HG03045 (cell line): ENCODE measurements at regions not wholly inside any gene's neighbourhood (a gene's known extent, or its start where the extent isn't known, plus 50 kb on each side); places are given as distances from the start of the nearest gene placed in this dataset.

ENCODE experiments used
- ATAC-seq: cut with Tn5 transposase; IDR thresholded peaks from one replicate; pipeline ENCODE4 v1.9.1; 2021; ENCODE audit warnings: mild to moderate bottlenecking, moderate library complexity; ENCODE audit not compliant: unreplicated experiment

GRCh38 chr11:64456509-64457320, 97.8 kb downstream of the RPS6KA4 start:
- no peak for ATAC-seq

DNA sequence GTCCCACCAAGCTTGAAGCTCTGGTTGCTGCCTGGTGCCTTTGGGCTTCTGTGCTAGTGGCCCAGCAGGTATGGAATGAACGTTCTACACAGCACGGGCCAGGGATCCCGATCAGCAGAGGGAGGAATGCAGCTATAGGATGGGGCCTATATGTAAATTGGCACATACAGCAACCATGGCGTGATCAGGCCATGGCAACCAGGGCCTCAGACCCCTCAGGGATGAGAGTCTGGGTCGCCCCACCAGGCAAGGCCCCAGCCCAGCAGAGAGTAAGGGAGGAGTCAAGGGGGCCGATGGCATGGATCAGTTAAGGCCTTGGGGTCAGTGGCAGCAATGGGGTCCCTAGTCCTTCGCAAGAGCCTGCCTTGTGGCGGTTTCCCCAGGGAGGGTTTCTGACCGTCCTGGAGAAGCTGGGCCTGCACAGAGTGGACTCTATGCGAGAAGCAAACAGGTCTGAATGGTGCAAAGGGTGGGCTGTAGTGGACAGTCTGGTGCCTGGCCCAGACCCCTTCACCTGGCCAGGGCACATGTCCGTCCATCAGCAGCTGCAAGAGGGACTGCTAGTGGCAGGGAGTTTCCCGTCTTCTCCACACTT, 98.2 kb upstream of the SLC22A11 start:
- ATAC-seq: no peak

- ATAC-seq: no peak
Observed at GRCh38 chr11:64458997-64459396, 96.7 kb upstream of the SLC22A11 start.

DNA sequence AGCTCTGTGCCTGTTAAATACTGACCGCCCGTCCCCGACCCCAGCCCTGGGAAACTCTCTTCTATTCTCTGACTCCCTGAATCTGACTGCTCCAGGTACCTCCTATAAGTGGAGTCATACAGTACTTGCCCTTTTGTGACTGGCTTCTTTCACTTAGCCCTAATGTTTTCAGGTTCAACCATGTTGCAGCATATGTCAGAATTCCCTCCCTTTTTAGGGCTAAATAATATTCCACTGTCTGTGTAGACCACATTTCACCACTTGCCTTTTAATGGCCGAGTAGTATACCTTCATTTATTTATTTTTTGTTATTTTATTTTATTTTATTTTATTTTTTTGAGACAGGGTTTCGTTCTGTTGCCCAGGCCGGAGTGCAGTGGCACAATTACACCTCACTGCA, 96.1 kb upstream of the SLC22A11 start:
- ATAC-seq: no peak

- no peak for ATAC-seq
Observed at GRCh38 chr11:64461081-64461480, 94.7 kb upstream of the SLC22A11 start.

DNA sequence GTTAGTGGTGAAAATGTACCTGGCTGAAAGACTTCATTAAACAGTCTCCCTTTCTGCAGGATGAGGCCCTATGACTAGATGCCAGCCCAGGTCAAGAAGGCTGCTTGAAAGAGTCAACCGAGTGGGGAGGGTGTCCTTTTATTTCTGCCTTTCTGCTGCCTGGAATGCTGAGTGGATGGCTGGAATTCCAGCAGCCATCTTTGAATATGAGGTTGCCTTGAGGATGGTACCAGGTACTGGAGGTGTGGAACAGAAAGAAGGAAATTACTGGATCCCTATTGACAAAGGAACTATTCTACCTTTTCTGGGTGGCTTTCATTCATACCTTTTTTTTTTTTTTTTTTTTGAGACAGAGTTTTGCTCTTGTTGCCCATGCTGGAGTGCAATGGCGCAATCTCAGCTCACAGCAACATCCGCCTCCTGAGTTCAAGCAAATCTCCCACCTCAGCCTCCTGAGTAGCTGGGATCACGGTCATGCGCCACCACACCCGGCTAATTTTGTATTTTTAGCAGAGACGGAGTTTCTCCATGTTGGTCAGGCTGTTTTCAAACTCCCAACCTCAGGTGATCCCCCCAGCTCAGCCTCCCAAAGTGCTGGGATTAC, 89.5 kb upstream of the SLC22A11 start:
- no peak for ATAC-seq

- no peak for ATAC-seq
Observed at GRCh38 chr11:64469288-64469687, 86.5 kb upstream of the SLC22A11 start.

GRCh38 chr11:64472593-64473455, 82.9 kb upstream of the SLC22A11 start:
- ATAC-seq: no peak

- no peak for ATAC-seq
Observed at GRCh38 chr11:64474680-64475079, 81.1 kb upstream of the SLC22A11 start.

DNA sequence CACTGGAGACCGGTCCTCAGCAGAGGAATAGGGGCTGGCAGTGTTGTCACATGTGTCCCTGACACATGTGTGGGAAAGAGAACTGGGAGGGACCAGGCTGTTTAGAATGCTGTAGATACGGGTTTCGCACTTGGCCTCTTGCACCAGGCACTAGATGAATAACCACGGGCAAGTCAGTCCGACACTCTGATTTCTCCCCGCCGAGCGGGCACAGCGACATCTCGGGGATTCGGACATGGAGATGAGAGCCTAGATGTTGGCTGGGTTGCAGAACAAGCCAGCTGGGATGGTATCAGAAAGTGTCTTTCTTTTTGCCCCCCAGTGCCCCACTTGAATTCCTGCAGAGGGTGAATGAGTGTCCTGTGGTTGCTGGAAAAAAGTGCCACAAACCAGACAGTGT, 80.6 kb upstream of the SLC22A11 start:
- no peak for ATAC-seq

DNA sequence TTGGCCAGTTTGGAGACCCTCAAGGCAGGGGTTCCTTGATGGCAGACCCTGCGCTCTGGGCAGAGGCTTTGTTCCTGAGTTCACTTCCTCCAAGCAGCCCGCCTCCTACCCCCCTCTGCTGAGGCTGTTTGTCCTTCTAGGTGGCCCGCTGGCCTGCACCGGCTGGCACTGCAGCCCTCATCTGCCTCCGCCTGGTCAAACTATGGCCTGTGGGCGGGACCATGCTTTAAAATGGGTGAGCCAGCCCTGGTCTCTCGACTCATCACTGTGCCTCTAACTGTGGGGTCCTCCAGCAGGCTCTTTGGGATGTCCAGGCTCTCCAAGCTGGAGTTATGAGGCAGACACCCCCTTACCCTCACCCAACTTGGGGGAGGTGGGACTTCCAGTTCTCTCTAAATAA, 78.9 kb upstream of the SLC22A11 start:
- ATAC-seq: no peak

DNA sequence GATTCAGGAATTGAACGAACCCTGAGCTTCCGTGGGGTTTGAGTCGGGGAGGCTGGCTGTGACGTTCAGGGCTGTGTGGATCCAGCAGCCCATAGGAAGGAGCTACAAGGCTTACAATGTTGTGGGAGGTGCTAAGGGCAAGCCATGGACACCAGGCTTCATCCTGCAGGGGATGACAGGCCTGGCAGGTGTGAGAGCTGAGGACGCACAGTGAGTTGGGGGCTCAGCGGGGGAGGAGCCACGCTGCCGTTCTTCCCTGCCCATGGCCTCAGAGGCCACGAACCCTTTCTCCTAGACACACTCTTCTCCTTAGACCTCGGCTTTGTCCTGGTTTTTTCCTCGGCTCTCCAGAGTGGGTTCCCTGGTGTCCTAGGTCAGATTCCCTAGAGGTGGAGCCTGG, 78.1 kb upstream of the SLC22A11 start:
- ATAC-seq: no peak

GRCh38 chr11:64482588-64482987, 73.2 kb upstream of the SLC22A11 start:
- no peak for ATAC-seq

- ATAC-seq: no peak
Observed at GRCh38 chr11:64484191-64485022, 71.3 kb upstream of the SLC22A11 start.

GRCh38 chr11:64485074-64485473, 70.7 kb upstream of the SLC22A11 start:
- no peak for ATAC-seq

GRCh38 chr11:64489831-64490441, 65.8 kb upstream of the SLC22A11 start:
- ATAC-seq: no peak

DNA sequence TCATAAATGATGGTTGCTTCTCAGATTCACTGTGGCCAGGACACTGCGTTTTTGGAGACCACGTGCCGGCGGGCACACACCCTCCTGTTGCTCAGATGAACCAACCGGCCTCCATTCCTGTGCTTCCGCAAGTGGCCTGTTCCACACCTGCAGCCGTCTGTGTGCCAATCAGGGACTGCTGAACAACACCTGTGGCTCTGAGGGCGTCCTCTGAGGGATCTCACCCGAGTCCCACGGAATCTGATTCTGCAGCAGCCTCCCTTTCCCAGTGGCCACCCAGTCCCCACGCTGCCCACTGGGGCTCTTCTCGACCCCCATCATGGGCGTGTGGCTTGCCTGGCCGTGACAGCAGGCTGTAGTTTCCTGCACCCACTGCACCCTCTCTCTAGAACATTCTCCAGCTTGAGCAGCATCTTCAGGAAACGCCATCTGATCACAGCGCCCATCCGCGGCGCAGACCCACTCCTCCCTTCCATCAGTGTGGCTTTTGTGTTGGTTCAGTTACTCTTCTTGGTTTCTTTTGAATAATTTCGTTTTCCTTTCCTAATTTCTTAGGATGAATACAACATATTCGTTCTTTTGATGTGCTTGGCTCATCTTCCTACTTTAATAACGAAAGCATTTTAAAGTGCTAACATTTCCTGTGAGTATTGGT, 65.1 kb upstream of the SLC22A11 start:
- ATAC-seq: no peak

- no peak for ATAC-seq
Observed at GRCh38 chr11:64492561-64492960, 63.2 kb upstream of the SLC22A11 start.

GRCh38 chr11:64498136-64498535, 57.6 kb upstream of the SLC22A11 start:
- no peak for ATAC-seq
